HCT116 (cell line): ENCODE measurements at regions not wholly inside any gene's neighbourhood (a gene's known extent, or its start where the extent isn't known, plus 50 kb on each side); places are given as distances from the start of the nearest gene placed in this dataset.

Experiments
- ATAC-seq: fragments of 200-7000 bp; cut with Tn5 transposase; 2 replicates; pipeline ENCODE4 v1.9.1; 2020; ENCODE audit warnings: mild to moderate bottlenecking, moderate library complexity
- BruUV-seq: library from RNA; stranded (reverse); fragments of 400-500 nt; replicated peaks from 2 replicates; lab custom pipeline; 2021; lab: Mats Ljungman, UMichigan
- CTCF ChIA-PET: fragments of 300-600 bp; sonication (Branson Sonifier 250); formaldehyde crosslinking; loops from one replicate; lab custom pipeline; 2021; ENCODE audit warnings: antibody characterized with exemption; lab: Charles Lee
- POLR2A ChIA-PET: fragments of 300-600, 350-600 bp; sonication (Branson Sonifier 250); formaldehyde crosslinking; loops from one replicate; lab custom pipeline; 2021; ENCODE audit warnings: antibody characterized with exemption; lab: Charles Lee
- RAD21 ChIA-PET, 2 experiments: fragments of 300-600 bp; sonication (Branson Sonifier 250); formaldehyde crosslinking; loops; one replicate each; lab custom pipeline; 2023; ENCODE audit warnings: low total read pairs in 2 of 2; ENCODE audit not compliant: uncharacterized antibody in 2 of 2, unreplicated experiment in 2 of 2, low non-redundant PET in 1 of 2; lab: Charles Lee
- DNase-seq: peaks from one replicate; pipeline ENCODE4 v3.0.0-alpha.2; 2010; ENCODE audit warnings: low read depth, low spot score
- H2AFZ ChIP-seq: fragments of 200-600 bp; shearing (Covaris generic), sonication (generic); 2 replicates; pipeline ENCODE4 v1.6.1; 2017; ENCODE audit warnings: low read depth, mixed run types, mixed read lengths, antibody characterized with exemption, low read length; ENCODE audit not compliant: poor library complexity, severe bottlenecking
- H3K27ac ChIP-seq: 2 replicates; pipeline ENCODE4 v1.5.1; 2012; ENCODE audit warnings: low read depth, low read length
- H3K27me3 ChIP-seq: fragments of 200-600 bp; sonication (generic); 2 replicates; pipeline ENCODE4 v1.6.1; 2016; ENCODE audit warnings: mixed run types, low read length, mixed read lengths; ENCODE audit not compliant: insufficient read depth
- H3K36me3 ChIP-seq, 2 experiments: fragments of 200-500 bp in 1 of 2; fragments of 200-600 bp in 1 of 2; sonication (Bioruptor generic) in 1 of 2; sonication (generic) in 1 of 2; 2 replicates each; pipeline versions ENCODE4 v1.5.1 to v1.6.1; 2014 to 2016; ENCODE audit warnings: low read length in 2 of 2, inconsistent platforms in 1 of 2, mixed read lengths in 1 of 2, mixed run types in 1 of 2; ENCODE audit not compliant: insufficient read depth in 2 of 2, control insufficient read depth in 1 of 2
- H3K4me1 ChIP-seq, 2 experiments: fragments of 200-600 bp in 1 of 2; sonication (generic) in 1 of 2; 2 replicates each; pipeline versions ENCODE4 v1.5.1 to v1.6.1; 2012 to 2017; ENCODE audit warnings: low read length in 2 of 2, inconsistent platforms in 1 of 2, mild to moderate bottlenecking in 1 of 2, mixed read lengths in 1 of 2, mixed run types in 1 of 2, moderate library complexity in 1 of 2; ENCODE audit not compliant: insufficient read depth in 2 of 2, control insufficient read depth in 1 of 2
- H3K4me2 ChIP-seq: fragments of 200-600 bp; sonication (generic); 2 replicates; pipeline ENCODE4 v1.6.1; 2017; ENCODE audit warnings: mixed run types, low read length, mixed read lengths
- H3K4me3 ChIP-seq, 2 experiments: fragments of 200-600 bp in 1 of 2; sonication (generic) in 1 of 2; replicated peaks in 1 of 2; 2 replicates each; pipeline ENCODE4 v1.5.1; 2011 to 2016; ENCODE audit warnings: low read length in 2 of 2, control low read depth in 1 of 2, low read depth in 1 of 2, mild to moderate bottlenecking in 1 of 2, mixed read lengths in 1 of 2, mixed run types in 1 of 2
- H3K79me2 ChIP-seq: fragments of 200-600 bp; sonication (generic); 2 replicates; pipeline ENCODE4 v1.6.1; 2017; ENCODE audit warnings: mild to moderate bottlenecking, mixed run types, low read length, moderate library complexity, mixed read lengths; ENCODE audit not compliant: insufficient read depth
- H3K9ac ChIP-seq: fragments of 200-600 bp; sonication (generic); 2 replicates; pipeline ENCODE4 v1.6.1; 2016; ENCODE audit warnings: low read length, mixed read lengths
- H3K9me2 ChIP-seq: fragments of 200-600 bp; sonication (generic), shearing (Covaris generic); 2 replicates; pipeline ENCODE4 v1.6.1; 2017; ENCODE audit warnings: mixed run types, mild to moderate bottlenecking, moderate library complexity; ENCODE audit not compliant: insufficient read depth
- H3K9me3 ChIP-seq, 2 experiments: fragments of 200-500 bp in 1 of 2; fragments of 200-600 bp in 1 of 2; sonication (Bioruptor generic) in 1 of 2; sonication (generic) in 1 of 2; 2 replicates each; pipeline ENCODE4 v1.6.1; 2014 to 2017; ENCODE audit warnings: low read length in 2 of 2, mixed read lengths in 2 of 2, inconsistent platforms in 1 of 2, low read depth in 1 of 2, mild to moderate bottlenecking in 1 of 2, mixed run types in 1 of 2, moderate library complexity in 1 of 2; ENCODE audit not compliant: control insufficient read depth in 1 of 2, insufficient read depth in 1 of 2
- H4K20me1 ChIP-seq: fragments of 200-600 bp; sonication (generic), shearing (Covaris generic); 2 replicates; pipeline ENCODE4 v1.6.1; 2017; ENCODE audit warnings: mixed run types, mild to moderate bottlenecking, moderate library complexity; ENCODE audit not compliant: insufficient read depth
- ATF3 ChIP-seq: IDR thresholded peaks from 2 replicates; pipeline ENCODE4 v1.6.1; 2012
- CBX3 ChIP-seq: IDR thresholded peaks from 2 replicates; pipeline ENCODE4 v1.6.1; 2012; ENCODE audit warnings: low read depth
- CEBPB ChIP-seq: IDR thresholded peaks from 2 replicates; pipeline ENCODE4 v1.6.1; 2012; ENCODE audit warnings: low read depth
- CTCF ChIP-seq, 3 experiments: fragments of 200-600 bp in 1 of 3; sonication (generic) in 1 of 3; IDR thresholded peaks in 2 of 3; conservative IDR thresholded peaks in 1 of 3; 2 replicates each; pipeline ENCODE4 v1.5.1; 2012 to 2017; ENCODE audit warnings: low read depth in 2 of 3, low read length in 2 of 3, antibody characterized with exemption in 1 of 3, borderline replicate concordance in 1 of 3, control low read depth in 1 of 3, mild to moderate bottlenecking in 1 of 3, mixed read lengths in 1 of 3, mixed run types in 1 of 3, moderate library complexity in 1 of 3; ENCODE audit not compliant: insufficient read depth in 1 of 3
- EGR1 ChIP-seq: IDR thresholded peaks from 2 replicates; pipeline ENCODE4 v1.6.1; 2012; ENCODE audit warnings: low read depth
- EZH2phosphoT487 ChIP-seq: fragments of 200-600 bp; IDR thresholded peaks from 2 replicates; pipeline ENCODE4 v1.6.1; 2018; ENCODE audit warnings: antibody characterized with exemption, borderline replicate concordance
- FOSL1 ChIP-seq: IDR thresholded peaks from 2 replicates; pipeline ENCODE4 v1.6.1; 2012; ENCODE audit warnings: low read depth
- JUND ChIP-seq: IDR thresholded peaks from 2 replicates; pipeline ENCODE4 v1.6.1; 2012
- MAX ChIP-seq: IDR thresholded peaks from 2 replicates; pipeline ENCODE4 v1.6.1; 2012
- REST ChIP-seq: IDR thresholded peaks from 2 replicates; pipeline ENCODE4 v1.6.1; 2012; ENCODE audit warnings: low read depth
- SRF ChIP-seq: IDR thresholded peaks from 2 replicates; pipeline ENCODE4 v1.6.1; 2012; ENCODE audit warnings: low read depth
- TCF7L2 ChIP-seq: IDR thresholded peaks from 2 replicates; pipeline ENCODE4 v1.7.0; 2011; ENCODE audit warnings: borderline replicate concordance, inconsistent platforms; ENCODE audit not compliant: insufficient read depth, insufficient read length; ENCODE audit errors: extremely low read depth
- ZBTB33 ChIP-seq: IDR thresholded peaks from 2 replicates; pipeline ENCODE4 v1.6.1; 2011; ENCODE audit warnings: mild to moderate bottlenecking, low read length, moderate library complexity; ENCODE audit not compliant: insufficient replicate concordance; ENCODE audit errors: extremely low read depth
- ZFX ChIP-seq: fragments of 450-650 bp; IDR thresholded peaks from 2 replicates; pipeline ENCODE4 v1.6.1; 2017
- intact Hi-C: fragments of 100-400 bp; cut with micrococcal nuclease; formaldehyde crosslinking; loops from 2 replicates; pipeline ENCODE4 v1.10.0; 2022

- Histone ChIP-seq H2AFZ (no peak overlapping the region), H3K9me2 (no peaks in the 10 kb centered on the region), H3K79me2 (no peaks in the 10 kb centered on the region), H3K27ac (no peak overlapping the region), H3K4me1 (no peaks in the 10 kb centered on the region), H3K9ac (no peak overlapping the region), H3K4me3 (no peak overlapping the region), H4K20me1 (no peaks in the 10 kb centered on the region), H3K27me3 (no peaks in the 10 kb centered on the region), H3K36me3 (no peaks in the 10 kb centered on the region), H3K4me2 (no peak overlapping the region), H3K9me3 (no peaks in the 10 kb centered on the region)
- TF ChIP-seq CEBPB: no peak
- TF ChIP-seq EZH2phosphoT487: no peak
- TF ChIP-seq CBX3: no peak
- no peak for TF ChIP-seq CTCF (IDR thresholded peaks at IDR 0.05 in 2 of 3, conservative IDR thresholded peaks at IDR 0.05 in 1 of 3; ENCODE audit: borderline replicate concordance in 1 of 3, insufficient read depth in 1 of 3, low read depth in 2 of 3, low read length in 2 of 3)
- TF ChIP-seq MAX: no peak
- no peak for TF ChIP-seq ZBTB33
- no peak for TF ChIP-seq REST
- TF ChIP-seq SRF: no peak
- TF ChIP-seq EGR1: no peak
- TF ChIP-seq JUND: no peak
- TF ChIP-seq ATF3: no peak
- no peak for TF ChIP-seq FOSL1
- no peak for TF ChIP-seq ZFX
- no peak for TF ChIP-seq TCF7L2
- intact Hi-C loops: no loop called here
- no peak for DNase-seq
- BruUV-seq: no TSS peak
- ATAC-seq: no peak
- ChIA-PET CTCF (no interaction called here), POLR2A (interaction anchor here (0.6 kb wide), 1 partner anchor 223 kb away, joined by 4 read pairs; no protein-coding TSS in a partner anchor), RAD21 (no interaction called here)
Measured at GRCh38 chrX:101729986-101730385, 70.3 kb upstream of the ARMCX2 start.
